Kidney tubule cell (primary cell): ENCODE measurements at regions not wholly inside any gene's neighbourhood (a gene's known extent, or its start where the extent isn't known, plus 50 kb on each side); places are given as distances from the start of the nearest gene placed in this dataset.
A peak's percentile ranks its signal among the peaks of the same experiment; 100 is the strongest.

Experiments used
- DNase-seq: peaks from one replicate; pipeline ENCODE4 v3.0.0-alpha.2; 2018; ENCODE audit warnings: low spot score

GRCh38 chr6:130557481-130558112 lies 191.8 kb downstream of the TMEM200A start:
- DNase-seq: no peak

GRCh38 chr6:130558131-130558530 lies 192.3 kb downstream of the TMEM200A start:
- DNase-seq: no peak

GRCh38 chr6:130559166-130559565 lies 193.3 kb downstream of the TMEM200A start:
- no peak for DNase-seq

GRCh38 chr6:130560231-130560630 lies 194.4 kb downstream of the TMEM200A start:
- peak; percentile 2 for DNase-seq

DNA sequence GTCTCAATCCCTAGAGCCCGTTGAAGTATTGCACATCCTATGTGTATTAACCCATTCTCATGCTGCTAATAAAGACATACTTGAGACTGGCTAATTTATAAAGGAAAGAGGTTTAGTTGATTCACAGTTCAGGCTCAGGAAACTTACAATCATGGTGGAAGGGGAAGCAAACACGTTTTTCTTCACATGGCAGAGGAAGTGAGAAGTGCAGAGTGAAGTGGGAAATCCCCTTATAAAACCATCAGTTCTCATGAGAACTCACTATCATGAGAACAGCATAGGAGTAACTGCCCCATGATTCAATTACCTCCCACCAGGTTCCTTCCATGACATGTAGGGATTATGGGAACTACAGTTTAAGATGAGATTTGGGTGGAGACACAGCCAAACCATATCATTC lies 195.3 kb downstream of the TMEM200A start:
- peak; percentile 4 for DNase-seq

GRCh38 chr6:130565696-130566095 lies 199.9 kb downstream of the TMEM200A start:
- no peak for DNase-seq

DNA sequence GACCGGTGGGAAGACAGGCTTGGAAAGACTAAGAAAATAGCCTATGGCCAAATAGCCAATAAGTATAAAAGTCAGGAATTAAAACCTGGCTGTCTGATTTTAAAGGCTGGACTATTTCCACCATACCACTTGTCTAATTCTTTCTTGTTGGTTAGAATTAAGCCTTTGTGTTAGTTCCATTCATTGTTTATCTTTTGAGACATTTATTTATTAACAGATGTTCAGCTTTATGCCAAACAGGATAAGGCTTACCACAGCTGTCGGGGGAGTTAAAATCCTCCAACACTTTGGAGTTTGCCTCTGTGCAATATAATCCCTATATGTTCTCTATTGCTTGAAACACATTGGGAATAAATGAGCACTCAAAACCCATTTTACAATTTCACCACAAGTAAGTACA lies 208.3 kb downstream of the TMEM200A start:
- no peak for DNase-seq

- no peak for DNase-seq
Observed at GRCh38 chr6:130575557-130575956, 209.7 kb downstream of the TMEM200A start.

GRCh38 chr6:130575971-130576370 lies 210.2 kb downstream of the TMEM200A start:
- DNase-seq: no peak

DNA sequence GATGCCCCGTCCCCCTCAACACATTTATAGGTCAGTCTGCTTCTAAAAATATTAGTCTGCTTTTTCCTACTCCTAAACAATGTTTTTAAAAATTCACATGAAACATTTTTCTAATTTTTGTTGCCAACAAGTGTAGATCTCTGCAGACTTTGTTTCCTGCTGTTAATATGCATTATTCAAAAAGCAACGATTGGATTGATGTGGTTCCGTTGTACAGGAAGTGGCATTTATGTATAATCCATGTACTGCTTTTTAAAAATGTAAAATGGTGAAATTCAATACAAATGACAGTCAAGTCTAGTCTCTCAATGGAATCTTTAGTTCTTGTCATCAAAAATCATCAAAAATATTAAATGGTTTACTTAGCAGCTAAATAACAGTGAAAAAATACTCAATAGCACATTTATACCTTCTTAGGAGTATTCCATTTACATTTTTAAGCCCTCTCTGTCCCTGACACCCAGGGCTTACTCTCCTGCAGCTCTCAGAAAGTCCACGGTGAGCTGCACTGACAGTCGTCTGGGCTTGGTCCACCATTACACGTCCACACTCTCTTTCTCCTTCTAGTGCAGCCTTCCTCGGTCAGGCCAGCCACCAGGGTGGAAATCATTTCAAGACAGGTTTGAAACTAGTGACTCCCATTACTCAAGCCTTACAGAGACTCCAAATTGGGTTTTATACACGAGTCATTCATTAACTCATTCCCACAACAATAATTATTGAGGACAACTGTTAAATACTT lies 211.5 kb downstream of the TMEM200A start:
- DNase-seq: no peak

DNA sequence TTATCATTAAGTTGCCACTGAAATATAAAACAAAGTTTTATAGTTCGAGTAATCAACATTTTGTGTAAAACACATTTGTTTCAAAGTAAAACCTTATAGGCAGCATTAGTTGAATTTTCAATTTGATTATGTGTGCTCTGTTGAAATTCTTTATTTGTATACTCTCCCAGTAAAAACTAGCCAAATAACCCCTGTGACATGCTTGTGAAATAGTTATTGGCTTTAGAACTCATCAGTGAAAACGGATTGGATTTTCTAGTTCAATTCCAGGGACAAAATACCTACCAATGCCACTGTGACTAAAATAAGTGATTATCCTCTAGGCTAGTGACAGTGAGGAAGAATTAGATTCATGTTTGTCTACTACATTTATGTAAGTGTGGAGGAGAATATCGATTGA lies 212.9 kb downstream of the TMEM200A start:
- DNase-seq: no peak

GRCh38 chr6:130583268-130583667 lies 217.5 kb downstream of the TMEM200A start:
- no peak for DNase-seq

GRCh38 chr6:130585587-130585986 lies 219.8 kb downstream of the TMEM200A start:
- no peak for DNase-seq

- peak; percentile 71 for DNase-seq
Observed at GRCh38 chr6:130587778-130588520, 222.1 kb downstream of the TMEM200A start.

DNA sequence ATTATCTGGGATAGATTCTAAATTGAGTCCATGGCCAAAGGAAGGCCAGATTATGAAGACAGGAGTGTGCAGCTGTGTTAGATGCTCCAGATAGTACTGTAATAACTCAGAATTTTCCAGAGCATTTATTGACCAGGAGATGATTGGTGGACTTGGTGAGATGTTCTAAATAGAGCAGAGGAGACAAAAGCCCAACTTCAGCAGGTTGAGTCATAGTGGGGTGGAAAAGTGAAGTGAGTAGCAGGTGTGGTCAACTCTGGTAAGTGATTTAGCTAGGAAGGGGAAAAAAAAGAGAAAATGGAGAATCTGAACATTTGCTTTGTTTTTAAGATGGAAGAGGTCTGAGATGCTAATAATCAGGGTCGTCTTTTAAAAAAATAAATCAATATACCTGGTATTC lies 227.4 kb downstream of the TMEM200A start:
- no peak for DNase-seq

DNA sequence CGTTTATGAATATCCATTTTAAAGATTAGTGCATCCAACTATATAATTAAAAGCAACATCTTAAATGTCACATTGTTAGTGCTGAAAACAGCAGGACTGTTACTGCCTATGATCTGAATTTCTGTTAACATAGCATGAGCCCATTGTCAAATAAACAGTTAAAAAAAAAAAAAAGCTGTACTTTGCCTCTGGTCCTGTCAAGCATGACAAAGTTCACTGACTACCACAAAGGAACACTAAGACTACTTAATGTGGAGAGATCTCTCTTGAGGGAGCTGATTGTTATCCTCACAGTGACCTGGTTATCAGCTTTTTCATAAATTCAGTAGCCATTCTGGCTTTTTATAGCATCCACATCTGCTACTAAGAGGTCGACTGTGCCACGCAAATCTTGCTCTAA lies 228.1 kb downstream of the TMEM200A start:
- DNase-seq: peak; percentile 27

DNA sequence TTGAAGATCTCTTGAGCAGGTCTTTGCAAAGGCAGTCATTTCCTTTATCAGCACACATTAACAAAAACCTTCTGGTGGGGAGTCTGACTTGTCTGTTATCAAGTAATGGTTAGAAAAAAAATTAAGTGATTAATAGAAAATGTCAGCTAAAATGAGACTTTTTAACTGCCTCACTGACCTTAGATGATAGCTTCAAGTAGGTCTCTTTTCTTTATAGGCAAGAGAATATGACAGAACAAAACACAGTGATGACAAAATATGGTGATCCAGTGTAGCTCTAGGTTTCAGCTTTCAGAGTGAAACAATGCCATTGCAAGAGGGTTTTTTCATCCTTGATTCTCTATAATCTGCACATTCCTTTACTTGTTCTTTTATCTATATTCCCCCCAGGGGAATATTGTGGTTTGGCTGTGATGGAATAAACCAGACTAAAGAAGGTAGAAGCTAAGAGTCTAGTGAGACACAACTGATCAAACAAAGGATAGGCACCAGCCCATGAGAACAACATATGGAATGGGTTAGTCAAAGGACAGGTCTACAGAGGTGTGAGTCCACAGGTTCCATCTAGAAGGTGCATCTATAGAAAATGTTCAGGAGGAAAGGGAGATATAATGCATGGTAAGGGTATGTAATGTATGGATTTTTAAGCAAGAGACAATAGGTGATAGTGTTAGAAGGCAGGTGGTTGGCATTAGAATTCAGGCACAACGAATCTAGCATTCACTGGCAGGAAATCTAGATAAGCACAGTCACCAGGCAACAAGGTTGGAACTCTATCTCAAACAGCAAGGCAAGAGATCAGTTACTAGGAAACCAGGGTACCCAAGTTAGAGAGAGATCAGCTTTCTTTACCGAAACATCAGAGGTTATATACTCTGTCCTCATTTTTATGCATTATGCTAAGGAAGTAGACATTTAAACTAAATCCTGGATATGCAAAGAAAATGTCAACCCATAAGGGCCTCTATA lies 228.9 kb upstream of the SMLR1 start:
- DNase-seq: no peak

GRCh38 chr6:130600880-130601341 lies 226.3 kb upstream of the SMLR1 start:
- peak; percentile 72 for DNase-seq

- DNase-seq: peak; percentile 97
Observed at GRCh38 chr6:130602151-130602770, 224.9 kb upstream of the SMLR1 start.

- peak; percentile 9 for DNase-seq
Observed at GRCh38 chr6:130603391-130603790, 223.8 kb upstream of the SMLR1 start.

DNA sequence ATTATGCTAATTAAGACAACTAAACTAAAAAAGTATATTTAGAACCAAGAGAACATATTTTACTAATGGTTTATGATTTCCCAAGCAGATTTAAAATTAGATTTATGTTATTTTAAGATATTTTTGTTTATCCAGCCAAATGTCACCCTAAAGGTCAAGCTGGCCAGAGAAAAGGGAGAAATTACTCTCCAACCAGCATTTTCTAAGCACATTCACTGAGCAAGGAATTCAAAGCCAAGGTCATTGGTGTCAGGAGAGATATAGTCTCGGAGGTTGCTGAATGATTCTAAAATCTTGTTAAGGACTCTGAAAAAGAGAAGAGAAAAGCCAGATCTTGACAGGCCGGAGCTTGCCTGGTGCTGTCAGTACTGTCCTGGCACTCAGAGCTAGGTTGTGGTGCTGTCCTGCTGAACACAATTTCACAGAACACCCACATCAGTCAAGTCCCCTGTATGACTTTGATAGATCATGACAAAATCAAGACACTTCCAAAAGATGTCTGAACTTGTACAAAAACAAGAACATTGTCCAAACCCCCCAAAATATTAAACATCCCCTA lies 222.3 kb upstream of the SMLR1 start:
- DNase-seq: no peak
